Globus pallidus (tissue), 1 donor: ENCODE measurements at regions not wholly inside any gene's neighbourhood (a gene's known extent, or its start where the extent isn't known, plus 50 kb on each side); places are given as distances from the start of the nearest gene placed in this dataset.

ENCODE experiments used
- DNase-seq: peaks from one replicate; pipeline ENCODE4 v3.0.0-alpha.2; 2015; ENCODE audit warnings: low spot score

GRCh38 chr5:74187757-74188156 lies 452.8 kb downstream of the ENC1 start:
- no peak for DNase-seq

- no peak for DNase-seq
Observed at GRCh38 chr5:74186356-74187315, 453.9 kb downstream of the ENC1 start.

- no peak for DNase-seq
Observed at GRCh38 chr5:74185599-74185998, 454.9 kb downstream of the ENC1 start.

- no peak for DNase-seq
Observed at GRCh38 chr5:74184649-74185048, 455.9 kb downstream of the ENC1 start.

- no peak for DNase-seq
Observed at GRCh38 chr5:74183041-74183440, 457.5 kb downstream of the ENC1 start.

- DNase-seq: no peak
Observed at GRCh38 chr5:74182603-74183002, 457.9 kb downstream of the ENC1 start.

- DNase-seq: no peak
Observed at GRCh38 chr5:74179701-74180100, 460.8 kb downstream of the ENC1 start.

- no peak for DNase-seq
Observed at GRCh38 chr5:74179179-74179578, 461.3 kb downstream of the ENC1 start.

- DNase-seq: no peak
Observed at GRCh38 chr5:74177961-74178360, 462.6 kb downstream of the ENC1 start.

GRCh38 chr5:74174366-74174765 lies 466.2 kb downstream of the ENC1 start:
- no peak for DNase-seq

- DNase-seq: no peak
Observed at GRCh38 chr5:74173665-74174064, 466.9 kb downstream of the ENC1 start.

GRCh38 chr5:74173241-74173640 lies 467.3 kb downstream of the ENC1 start:
- DNase-seq: no peak

GRCh38 chr5:74169701-74170100 lies 470.8 kb downstream of the ENC1 start:
- no peak for DNase-seq

GRCh38 chr5:74167930-74168315 lies 472.6 kb downstream of the ENC1 start:
- DNase-seq: no peak

- DNase-seq: peak; percentile 5
Observed at GRCh38 chr5:74167206-74167929, 473.2 kb downstream of the ENC1 start.

GRCh38 chr5:74166064-74166463 lies 474.5 kb downstream of the ENC1 start:
- DNase-seq: no peak

- DNase-seq: no peak
Observed at GRCh38 chr5:74164725-74165235, 475.7 kb downstream of the ENC1 start.

- no peak for DNase-seq
Observed at GRCh38 chr5:74162524-74162923, 478.0 kb downstream of the ENC1 start.

GRCh38 chr5:74161170-74161569 lies 479.4 kb downstream of the ENC1 start:
- no peak for DNase-seq

- no peak for DNase-seq
Observed at GRCh38 chr5:74156728-74157383, 483.7 kb downstream of the ENC1 start.

GRCh38 chr5:74155501-74155900 lies 485.0 kb downstream of the ENC1 start:
- DNase-seq: no peak

- DNase-seq: no peak
Observed at GRCh38 chr5:74154526-74154925, 486.0 kb downstream of the ENC1 start.
